HG03139 (cell line): ENCODE measurements at regions not wholly inside any gene's neighbourhood (a gene's known extent, or its start where the extent isn't known, plus 50 kb on each side); places are given as distances from the start of the nearest gene placed in this dataset.

ENCODE experiments used
- ATAC-seq: cut with Tn5 transposase; IDR thresholded peaks from one replicate; pipeline ENCODE4 v1.9.1; 2021; ENCODE audit not compliant: unreplicated experiment

DNA sequence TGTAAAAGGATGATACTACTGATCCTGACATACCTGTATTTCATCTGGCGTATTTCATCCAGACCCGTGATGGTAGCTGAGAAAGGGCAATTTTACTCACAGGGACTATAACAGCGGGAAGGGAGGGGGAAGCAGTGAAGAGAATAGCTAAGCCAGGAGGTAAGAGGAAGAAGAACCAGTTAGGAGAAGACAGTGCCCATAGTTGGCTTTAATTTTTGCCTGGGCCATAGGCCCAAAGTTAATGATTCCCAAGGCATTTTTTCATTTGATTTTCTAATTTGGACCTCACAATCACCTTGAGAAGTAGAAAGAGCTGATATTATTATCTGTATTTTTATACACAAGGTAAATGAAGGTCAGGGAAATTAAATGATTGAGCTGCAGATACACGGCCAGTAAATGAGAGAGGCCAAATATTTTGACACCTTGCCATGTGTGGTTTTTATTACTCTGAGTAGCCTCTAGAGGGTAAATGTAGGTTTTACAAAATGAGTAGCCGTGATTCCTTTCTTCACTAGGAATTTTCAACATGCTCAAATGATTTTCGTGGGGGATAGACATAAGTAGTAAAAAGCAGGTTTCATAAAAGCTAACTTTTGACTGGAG is 382.2 kb downstream of the FUT8 start:
- no peak for ATAC-seq

DNA sequence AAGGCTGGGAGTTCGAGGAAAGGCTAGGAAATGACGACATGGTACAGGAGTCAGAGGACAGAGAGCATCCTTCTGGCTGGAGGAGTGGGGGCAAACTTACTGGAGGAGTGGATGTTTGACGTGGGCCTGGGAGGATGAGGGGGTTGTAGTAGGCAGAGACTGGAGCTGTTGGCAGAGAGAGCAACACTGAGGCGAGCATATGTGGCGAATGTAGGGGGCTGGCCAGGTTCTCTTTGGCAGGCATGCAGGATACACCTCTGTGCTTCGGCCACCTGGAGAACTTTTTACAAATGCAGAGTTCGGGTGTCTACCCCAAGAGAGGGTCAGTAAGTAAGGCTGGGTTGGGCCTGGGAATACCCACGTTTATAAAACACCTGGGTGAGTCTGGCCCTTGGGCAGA is 385.7 kb downstream of the FUT8 start:
- ATAC-seq, result no peak

DNA sequence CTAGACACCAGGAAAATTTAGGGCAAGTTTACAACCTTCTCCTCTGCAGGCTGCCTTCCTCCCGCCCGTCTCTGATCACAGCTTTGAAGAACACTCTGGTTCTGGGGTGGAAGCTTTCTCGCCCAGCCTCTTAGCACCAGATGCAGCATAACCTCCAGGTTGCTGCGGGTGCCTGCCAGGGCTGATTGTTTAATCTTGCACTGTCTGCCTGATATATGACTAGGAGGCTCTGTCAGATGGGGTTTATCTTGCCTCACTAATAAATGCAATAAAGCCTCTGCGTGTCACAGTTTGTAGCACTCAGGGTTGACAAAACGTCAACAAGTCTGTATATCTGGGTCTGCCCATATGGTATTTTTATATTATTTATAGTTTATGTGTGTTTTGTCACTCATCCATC is 388.2 kb downstream of the FUT8 start:
- ATAC-seq, result no peak

DNA sequence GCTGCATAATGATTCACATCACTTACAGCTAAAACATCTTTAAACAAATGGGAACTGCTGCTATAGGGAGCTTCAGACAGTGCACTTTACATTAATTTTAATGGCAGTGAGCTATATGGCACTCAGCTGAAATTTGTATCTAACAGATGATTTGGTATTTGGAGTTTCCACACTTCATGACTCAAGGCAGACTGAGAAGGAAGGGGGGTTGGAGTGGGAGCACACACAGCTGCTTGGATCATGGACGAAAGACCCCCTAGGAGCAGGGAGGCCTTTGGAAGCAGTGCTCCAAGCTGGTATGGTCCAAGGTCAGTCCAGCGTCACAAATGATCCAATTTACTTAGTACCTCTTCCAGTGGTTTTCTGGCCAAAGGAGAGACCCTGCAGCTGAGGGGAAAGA is 389.7 kb downstream of the FUT8 start:
- no peak for ATAC-seq

DNA sequence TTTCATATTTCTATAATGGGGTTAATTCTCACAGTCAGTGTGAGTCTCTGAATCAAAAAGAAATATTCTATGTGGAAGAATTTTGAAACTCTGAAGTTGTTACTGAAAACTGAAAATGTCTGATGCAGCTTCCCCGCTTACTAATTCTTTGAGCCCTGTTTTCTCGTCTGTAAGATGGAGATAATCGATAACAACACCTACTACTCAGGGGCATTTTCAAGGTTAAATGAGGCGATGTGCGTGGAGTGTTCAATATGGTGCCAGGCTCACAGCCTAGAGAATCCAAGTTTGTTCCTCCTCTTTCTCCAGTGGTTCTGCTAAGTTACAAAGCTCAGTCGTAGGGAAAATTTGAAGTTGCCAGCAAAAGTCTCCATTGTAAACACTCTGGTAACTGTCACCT is 391.4 kb downstream of the FUT8 start:
- ATAC-seq, result no peak

DNA sequence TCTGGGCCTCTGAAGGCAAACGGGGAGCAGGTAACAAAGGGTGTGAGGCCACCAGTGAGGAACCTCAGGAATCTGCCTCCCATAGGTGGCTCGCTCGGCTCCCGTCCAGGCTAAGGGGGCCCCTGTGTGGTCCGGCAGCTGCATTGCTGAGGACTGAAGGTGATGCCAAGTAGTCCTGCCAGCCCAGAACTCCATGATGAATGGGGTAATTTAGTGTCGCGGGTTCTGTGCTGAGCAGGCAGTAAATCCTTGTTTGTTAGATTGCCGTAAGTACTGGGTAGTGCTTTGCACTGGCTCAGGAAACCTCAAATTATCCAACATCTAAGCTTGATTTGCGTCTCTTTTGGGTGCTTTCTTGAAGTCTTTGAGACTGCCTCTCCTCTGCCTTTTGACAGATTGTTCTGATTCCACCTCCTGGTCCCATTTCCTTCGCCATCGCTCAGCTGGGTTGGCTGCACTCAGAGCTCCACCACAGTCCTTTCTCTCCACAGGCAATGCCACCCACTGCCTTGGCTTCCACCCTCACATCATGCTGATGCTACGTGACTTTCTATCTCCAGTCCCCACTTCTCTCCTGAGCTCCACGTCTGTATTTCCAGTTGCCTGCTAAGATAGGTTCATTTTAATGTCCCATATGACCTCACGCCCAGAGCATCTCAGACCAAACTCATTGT is 392.0 kb downstream of the FUT8 start:
- ATAC-seq, result no peak

DNA sequence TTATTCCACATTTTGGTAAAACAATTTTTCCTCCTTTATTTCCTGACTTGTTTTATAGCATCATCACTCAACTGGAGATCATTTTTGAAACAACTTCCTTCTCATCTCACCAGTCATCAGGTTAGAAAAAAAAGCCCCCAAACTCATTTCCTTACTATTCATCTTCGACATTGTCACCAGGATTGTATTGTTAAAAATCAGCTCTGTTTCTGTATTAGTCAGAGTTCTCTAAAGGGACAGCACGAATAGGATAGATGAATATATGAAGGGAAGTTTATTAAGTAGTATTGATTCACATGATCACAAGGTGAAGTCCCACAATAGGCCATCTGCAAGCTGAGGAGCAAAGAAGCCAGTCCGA is 392.6 kb downstream of the FUT8 start:
- no peak for ATAC-seq

DNA sequence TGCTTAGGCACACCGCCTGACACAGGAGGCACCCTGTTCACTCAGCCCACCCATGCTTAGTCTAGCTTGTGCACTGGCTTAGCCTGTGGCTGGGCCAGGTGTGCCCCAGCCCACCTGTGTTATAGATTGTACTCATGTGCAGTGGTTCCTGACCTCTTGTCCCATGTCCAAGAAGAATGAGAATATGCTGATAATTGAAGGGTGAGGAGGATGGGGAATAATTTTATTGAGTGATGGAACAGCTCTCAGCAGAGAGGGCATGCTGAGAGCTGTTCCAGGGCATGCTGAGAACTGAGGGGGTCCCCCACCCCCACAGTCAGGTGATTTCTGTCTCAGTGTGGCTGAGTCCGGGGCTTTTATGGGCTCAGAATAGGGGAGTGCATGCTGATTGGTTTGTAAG is 395.9 kb downstream of the FUT8 start:
- no peak for ATAC-seq

DNA sequence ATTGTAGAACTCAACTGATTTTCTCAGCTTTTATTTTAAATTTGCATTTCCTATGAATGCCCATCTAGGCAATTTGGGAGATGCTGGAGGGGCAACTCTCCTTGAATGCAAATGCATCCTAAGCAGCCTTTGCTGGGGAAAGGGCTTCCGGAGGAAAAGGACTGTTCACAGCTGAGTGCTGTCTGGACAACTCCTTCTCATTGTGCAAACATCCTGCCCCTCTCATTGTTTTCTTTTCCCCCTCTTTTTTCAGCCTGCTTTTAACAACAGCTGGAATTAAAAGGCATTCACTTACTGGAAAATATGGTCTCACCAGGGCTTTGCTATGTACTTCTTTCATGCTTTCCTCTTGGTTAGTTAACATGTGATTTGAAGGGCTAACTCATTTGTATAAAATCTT is 397.8 kb downstream of the FUT8 start:
- no peak for ATAC-seq

DNA sequence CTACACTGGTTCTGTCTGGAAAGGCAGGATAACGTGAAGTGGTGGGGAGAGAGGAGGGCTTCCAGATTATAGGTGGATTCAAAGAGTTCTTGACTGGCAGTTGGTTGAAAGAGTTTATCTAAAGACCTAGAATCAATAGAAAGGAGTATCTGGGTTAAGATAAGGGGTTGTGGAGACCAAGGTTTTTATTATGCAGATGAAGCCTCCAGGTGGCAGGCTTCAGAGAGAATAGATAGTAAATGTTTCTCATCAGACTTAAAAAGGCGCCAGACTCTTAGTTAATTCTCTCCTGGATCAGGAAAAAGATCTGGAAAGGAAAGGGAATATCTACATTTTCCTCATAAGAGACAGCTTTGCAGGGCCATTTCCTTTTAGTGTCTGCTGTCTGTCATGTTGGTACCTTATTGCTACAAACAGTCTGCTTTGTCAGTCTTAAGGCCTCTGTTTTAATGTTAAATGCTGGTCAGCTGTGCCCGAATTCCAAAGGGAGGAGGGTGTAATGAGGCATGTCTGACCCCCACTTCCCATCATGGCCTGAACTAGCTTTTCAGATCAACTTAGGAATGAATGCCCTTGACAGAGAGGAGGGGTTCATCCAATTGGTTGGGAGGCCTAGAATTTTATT is 401.3 kb downstream of the FUT8 start:
- no peak for ATAC-seq

DNA sequence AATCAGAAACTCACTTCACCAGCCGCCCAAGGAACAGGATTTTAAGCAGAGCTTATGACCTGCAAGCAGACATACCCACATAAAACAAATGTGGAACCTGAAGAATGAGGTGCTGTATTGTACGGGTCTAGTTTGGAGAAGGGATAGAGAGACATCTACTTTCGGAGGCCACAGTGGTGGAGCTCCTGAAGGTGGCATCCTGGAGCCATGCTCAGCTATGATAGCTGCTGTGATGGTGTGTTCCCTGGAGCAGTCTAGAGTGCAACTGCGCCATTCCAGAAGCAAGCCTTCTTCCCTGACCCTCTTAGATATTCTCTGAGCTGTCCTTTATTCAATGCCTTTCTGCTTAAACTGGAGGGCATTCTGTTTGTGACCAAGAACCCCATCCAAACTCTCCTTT is 402.6 kb downstream of the FUT8 start:
- ATAC-seq, result no peak

DNA sequence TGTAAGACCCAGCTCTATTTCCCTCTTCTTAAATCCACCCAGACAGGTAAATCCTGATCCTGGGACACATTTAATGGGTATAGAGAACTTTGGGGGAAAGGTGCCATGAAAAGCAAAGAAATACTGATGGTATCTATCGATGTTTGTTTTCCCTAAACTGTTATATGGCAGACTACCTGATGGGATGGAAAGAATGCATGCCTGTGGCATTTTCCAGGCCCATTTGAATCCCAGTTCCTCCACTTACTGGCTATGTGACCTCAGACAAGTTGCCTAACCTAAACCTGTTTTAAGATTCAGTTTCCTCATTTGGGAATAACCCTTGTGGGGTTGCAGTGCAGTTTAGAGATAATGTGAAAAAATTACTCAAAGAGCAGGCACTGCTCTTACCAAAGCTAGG is 404.5 kb downstream of the FUT8 start:
- no peak for ATAC-seq

DNA sequence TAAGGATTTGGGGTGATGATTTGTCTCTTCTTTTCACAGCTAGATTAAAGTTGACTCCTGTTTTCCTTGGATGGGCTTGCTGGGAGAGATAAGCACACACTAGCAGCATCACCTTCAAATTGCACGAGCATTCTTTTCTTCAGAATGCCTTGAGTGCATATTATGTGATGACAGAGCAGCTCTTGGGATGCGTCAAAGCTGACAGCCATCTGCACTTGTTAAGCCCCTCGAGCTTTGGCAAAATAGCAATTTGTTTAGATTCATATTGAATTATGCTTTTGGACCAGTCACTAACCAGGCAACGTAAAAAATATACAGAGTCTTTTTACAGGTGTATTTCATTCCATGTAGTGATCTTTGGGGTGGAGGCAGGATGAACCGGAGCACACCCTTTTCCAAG is 407.0 kb downstream of the FUT8 start:
- ATAC-seq, result no peak

DNA sequence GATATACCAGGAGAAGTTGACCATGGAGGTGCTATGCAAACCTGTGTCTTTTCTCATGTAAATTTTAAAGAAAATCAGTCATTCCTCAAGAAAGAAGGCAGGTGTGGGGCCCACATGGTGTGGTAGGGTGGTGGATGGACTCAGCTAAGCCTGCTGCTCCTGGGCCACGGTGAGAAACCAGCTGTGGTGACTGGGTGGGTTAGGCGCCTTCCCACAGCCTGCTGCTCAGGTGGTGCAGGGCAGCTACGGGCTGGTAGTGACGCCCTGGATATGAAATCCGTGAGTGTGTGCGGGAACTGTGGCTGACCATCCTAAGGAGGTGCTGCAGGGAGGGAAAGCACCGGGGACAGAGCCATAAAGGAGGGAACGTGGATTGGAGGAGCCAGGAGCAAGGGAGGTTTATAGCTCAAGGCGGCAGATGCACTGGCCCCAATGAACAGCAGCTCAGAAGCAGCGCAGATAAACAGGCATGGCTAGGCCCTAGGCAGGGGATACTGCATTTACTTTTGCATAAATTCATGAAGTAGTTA is 408.8 kb downstream of the FUT8 start:
- ATAC-seq, result no peak

DNA sequence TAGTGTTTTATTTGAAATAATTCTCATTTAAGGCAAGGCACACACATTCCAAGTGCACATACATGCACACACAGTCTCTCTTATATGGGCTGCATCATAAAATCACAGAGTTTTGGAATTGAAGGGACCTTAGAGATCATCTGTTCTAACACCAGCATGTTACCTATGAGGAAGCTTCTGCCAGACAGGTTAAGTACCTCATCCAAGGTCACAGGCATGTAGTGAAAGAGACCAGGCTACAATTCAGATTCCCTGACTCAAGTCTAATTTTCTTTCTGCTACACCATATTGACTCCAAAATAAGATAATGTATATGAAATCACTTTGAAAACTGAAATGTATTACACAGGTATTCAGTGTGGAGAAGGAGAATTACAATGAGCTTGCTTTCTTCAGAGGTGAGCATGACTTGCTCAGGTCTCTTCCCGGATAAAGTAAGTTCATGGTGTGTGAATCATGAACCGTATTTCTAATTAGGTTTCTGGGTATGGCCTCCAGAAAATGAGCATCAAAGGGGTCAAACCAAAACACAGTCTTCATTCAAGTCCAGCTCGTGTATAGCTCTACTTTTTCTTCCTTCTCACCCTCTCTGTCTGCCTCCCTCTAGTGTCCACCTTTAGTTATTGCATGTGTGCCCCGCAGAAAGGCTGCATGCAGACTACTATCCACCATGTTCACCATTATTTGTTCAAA is 411.9 kb downstream of the FUT8 start:
- peak; percentile 60 for ATAC-seq

DNA sequence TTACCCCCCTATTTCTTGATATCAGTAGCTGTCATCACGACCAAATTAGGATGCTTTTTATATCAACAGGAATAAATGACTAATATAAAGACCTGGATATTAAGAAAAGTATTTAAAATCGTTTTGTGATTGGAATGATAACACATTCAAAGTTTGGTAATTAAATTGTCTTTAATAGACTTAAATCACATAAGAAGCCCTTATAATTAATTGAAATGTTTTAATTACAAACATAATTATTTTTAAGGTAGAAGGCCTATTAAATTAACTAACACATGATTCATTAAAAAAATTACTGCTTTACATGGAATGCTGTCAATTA is 412.4 kb downstream of the FUT8 start:
- ATAC-seq, result no peak

DNA sequence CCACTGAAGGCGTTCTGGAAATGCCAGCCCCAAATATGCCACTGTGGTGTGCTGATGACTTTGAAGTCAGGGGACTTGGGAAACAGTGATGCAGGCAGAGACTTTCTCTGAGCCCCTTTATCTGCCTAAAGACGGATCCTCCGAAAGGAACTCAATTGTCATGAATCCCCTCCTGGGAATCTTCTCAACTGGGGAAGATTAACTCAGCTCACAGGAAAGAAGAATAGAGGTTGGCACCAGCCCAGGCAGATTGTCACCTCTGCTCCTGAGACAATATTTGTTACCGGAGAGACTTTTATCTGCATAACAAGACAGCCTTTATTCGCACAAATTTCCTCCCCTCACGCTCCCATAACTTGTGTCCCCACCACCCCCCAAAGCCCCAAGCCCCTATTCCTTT is 414.4 kb downstream of the FUT8 start:
- no peak for ATAC-seq

DNA sequence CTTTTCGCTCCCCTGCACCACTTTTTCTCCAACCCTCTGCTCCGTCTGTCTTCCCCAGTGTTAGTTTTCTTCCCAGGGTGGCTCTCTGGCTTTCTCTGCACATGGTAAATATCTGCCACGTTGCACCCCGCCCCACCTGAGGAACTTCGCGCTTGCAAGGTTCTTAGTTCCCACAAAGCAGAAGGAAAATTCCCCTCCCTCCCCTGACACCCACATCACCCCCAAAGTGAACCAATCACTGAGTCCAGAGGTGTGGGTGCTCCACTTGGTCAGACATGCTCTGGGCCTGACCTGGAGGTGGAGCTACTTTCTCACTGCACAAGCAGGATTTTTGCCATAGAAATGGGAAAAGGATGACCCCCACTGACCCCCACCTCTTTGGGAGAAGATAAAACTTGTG is 415.0 kb downstream of the FUT8 start:
- ATAC-seq, result no peak

DNA sequence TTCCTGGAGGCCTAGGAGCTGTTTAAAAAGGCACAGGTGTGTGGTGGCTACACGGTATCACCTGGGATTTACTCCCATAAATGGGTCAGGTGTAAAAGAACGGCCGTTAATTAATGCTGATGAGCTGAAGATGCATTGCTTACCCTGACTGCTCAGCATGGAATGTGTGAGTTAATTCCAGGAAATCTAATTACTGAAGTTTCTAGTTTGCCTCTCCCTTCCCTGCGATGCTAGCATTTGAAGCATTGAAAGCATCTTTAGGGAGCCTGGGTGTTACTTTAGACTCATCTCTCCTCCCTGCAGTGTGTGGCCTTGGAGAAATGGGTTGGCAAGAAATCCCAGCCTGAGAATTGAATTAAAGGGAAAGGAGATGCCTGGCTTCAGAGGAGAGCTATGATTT is 415.9 kb downstream of the FUT8 start:
- no peak for ATAC-seq

DNA sequence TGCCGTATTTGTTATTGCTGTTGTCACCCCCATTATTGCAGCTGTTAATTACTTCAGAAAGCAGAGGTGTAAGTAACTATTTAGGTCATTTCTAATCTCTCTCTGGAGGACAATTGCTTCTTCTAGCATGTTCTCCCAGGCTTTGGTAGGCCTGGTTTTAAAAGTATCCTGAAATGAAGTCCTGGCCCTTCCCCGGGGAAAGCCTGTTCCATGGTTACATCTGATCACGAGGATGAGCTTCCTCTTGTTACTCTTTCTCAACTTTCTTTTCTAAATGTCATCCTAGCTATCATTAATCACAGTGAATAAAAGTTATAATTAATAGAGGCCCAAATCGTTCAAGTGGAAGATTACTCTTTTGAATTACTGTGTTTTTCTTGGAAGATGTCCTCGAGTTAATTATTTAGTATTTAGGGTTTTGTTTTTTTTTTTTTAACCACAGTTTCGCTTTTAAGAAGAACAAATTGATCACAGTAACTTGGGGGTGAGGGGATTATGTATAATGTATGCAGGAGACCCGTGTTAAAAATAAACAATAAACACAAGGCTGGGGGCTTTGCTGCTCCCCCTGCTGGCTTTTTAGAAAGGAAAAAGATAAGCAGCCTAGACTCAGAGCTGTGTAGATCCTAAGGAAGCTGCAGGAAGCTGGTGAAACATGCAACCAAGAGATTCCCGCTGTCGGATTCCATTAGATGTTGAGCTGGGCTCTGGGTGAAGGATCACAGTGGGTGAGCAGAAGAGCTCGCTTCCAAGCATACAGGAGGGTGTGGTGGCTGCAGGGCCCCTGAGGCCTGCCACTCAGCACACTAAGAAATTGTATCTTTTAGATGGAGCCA is 420.1 kb downstream of the FUT8 start:
- no peak for ATAC-seq

DNA sequence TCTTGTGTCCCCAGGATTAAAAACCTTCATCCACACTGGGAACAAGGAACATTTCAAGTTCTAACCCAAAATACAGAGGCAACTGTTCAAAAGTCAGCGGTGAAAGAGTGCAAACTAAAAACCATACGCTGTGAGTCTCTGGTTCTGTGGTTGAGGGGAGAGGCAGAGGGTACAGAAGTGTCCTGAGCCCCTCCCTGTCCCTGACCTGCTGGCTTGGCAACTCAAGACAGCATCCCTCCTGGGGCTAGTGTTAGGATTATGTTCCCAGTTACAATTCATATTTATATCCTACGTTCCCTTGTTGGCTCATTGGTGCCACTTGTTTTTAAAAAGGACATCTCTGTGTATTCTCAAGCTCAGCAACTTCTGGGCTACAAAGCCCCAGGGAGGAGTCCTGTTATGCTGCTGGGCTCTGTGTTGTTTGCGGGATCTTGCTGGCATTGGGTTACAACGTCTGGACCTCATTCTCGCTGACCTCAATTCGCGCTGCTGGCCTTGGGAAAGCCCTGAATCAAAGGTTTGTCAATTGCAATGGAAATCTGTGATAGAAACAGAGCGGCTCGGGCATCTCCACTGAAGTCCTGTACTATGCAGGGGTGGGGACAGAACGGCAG is 420.8 kb downstream of the FUT8 start:
- ATAC-seq, result no peak
